IPS-18c (cell line): ENCODE measurements at regions not wholly inside any gene's neighbourhood (a gene's known extent, or its start where the extent isn't known, plus 50 kb on each side); places are given as distances from the start of the nearest gene placed in this dataset.
"Not testable (repeated sequence)": the region's sequence is repeated elsewhere in the genome, so short reads cannot be mapped to it uniquely, and the experiment has no call there.

Experiments
- H3K4me3 ChIP-seq: 2 replicates; pipeline ENCODE4 v1.7.0; 2013; ENCODE audit warnings: low read depth, mild to moderate bottlenecking, low read length, moderate library complexity; ENCODE audit not compliant: insufficient read depth
- H3K9me3 ChIP-seq: one replicate; pipeline ENCODE4 v1.6.1; 2013; ENCODE audit warnings: mild to moderate bottlenecking, low read length, moderate library complexity; ENCODE audit not compliant: control insufficient read depth, insufficient read depth

- H3K9me3 ChIP-seq, result no peaks in the 10 kb centered on the region
- H3K4me3 ChIP-seq, result no peak overlapping the region
These were observed 342.8 kb upstream of the CCNG1 start for GRCh38 chr5:163094492-163095180.

- Histone ChIP-seq H3K9me3 (no peaks in the 10 kb centered on the region), H3K4me3 (no peak overlapping the region)
These were observed 332.9 kb upstream of the CCNG1 start for GRCh38 chr5:163104464-163104863.

GRCh38 chr5:163105456-163105855 is 331.9 kb upstream of the CCNG1 start:
- H3K4me3 ChIP-seq, result no peak overlapping the region
- H3K9me3 ChIP-seq, result no peaks in the 10 kb centered on the region

- Histone ChIP-seq H3K4me3 (no peak overlapping the region), H3K9me3 (no peaks in the 10 kb centered on the region)
These were observed 331.3 kb upstream of the CCNG1 start for GRCh38 chr5:163106098-163106497.

- no peak overlapping the region for H3K4me3 ChIP-seq
- no peaks in the 10 kb centered on the region for H3K9me3 ChIP-seq
These were observed 329.0 kb upstream of the CCNG1 start for GRCh38 chr5:163108351-163108750.

GRCh38 chr5:163115011-163115410 is 322.4 kb upstream of the CCNG1 start:
- no peaks in the 10 kb centered on the region for H3K9me3 ChIP-seq
- no peak overlapping the region for H3K4me3 ChIP-seq

- H3K9me3 ChIP-seq, H3K4me3 ChIP-seq: not testable (repeated sequence)
These were observed 320.8 kb upstream of the CCNG1 start for GRCh38 chr5:163116618-163117017.

- no peaks in the 10 kb centered on the region for H3K9me3 ChIP-seq
- no peak overlapping the region for H3K4me3 ChIP-seq
These were observed 303.3 kb upstream of the CCNG1 start for GRCh38 chr5:163134061-163134460.

GRCh38 chr5:163135849-163136248 is 301.5 kb upstream of the CCNG1 start:
- Histone ChIP-seq H3K4me3 (no peak overlapping the region), H3K9me3 (no peaks in the 10 kb centered on the region)

- Histone ChIP-seq H3K9me3 (no peaks in the 10 kb centered on the region), H3K4me3 (no peak overlapping the region)
These were observed 275.9 kb upstream of the CCNG1 start for GRCh38 chr5:163161512-163161911.

- no peaks in the 10 kb centered on the region for H3K9me3 ChIP-seq
- no peak overlapping the region for H3K4me3 ChIP-seq
These were observed 274.8 kb upstream of the CCNG1 start for GRCh38 chr5:163162645-163163044.

- Histone ChIP-seq H3K4me3 (no peak overlapping the region), H3K9me3 (no peaks in the 10 kb centered on the region)
These were observed 273.5 kb upstream of the CCNG1 start for GRCh38 chr5:163163858-163164257.

GRCh38 chr5:163165277-163165676 is 272.1 kb upstream of the CCNG1 start:
- H3K4me3 ChIP-seq, result no peak overlapping the region
- no peaks in the 10 kb centered on the region for H3K9me3 ChIP-seq

GRCh38 chr5:163170161-163170560 is 267.2 kb upstream of the CCNG1 start:
- not testable (repeated sequence) for H3K9me3 ChIP-seq

GRCh38 chr5:163172540-163173338 is 264.7 kb upstream of the CCNG1 start:
- Histone ChIP-seq H3K9me3 (no peaks in the 10 kb centered on the region), H3K4me3 (no peak overlapping the region)

More at GRCh38 chr5:163170161-163170560, 267.2 kb upstream of the CCNG1 start:
- H3K4me3 ChIP-seq, result not testable (repeated sequence)

- H3K9me3 ChIP-seq, result no peaks in the 10 kb centered on the region
These were observed 259.4 kb upstream of the CCNG1 start for GRCh38 chr5:163177971-163178370.

GRCh38 chr5:163185315-163185714 is 252.1 kb upstream of the CCNG1 start:
- H3K9me3 ChIP-seq, result no peaks in the 10 kb centered on the region

More at GRCh38 chr5:163177971-163178370, 259.4 kb upstream of the CCNG1 start:
- no peak overlapping the region for H3K4me3 ChIP-seq

GRCh38 chr5:163189023-163189553 is 248.3 kb upstream of the CCNG1 start:
- H3K4me3 ChIP-seq, result no peak overlapping the region
- H3K9me3 ChIP-seq, result no peaks in the 10 kb centered on the region

More at GRCh38 chr5:163185315-163185714, 252.1 kb upstream of the CCNG1 start:
- H3K4me3 ChIP-seq, result no peak overlapping the region
